KBM-7 (cell line): ENCODE measurements at regions not wholly inside any gene's neighbourhood (a gene's known extent, or its start where the extent isn't known, plus 50 kb on each side); places are given as distances from the start of the nearest gene placed in this dataset.

Experiments
- DNase-seq: peaks from one replicate; pipeline ENCODE4 v3.0.0-alpha.2; 2015
- in situ Hi-C: fragments of 300-500 bp; cut with MboI; formaldehyde crosslinking; loops from 2 replicates; pipeline ENCODE4 v1.14.3; 2020; ENCODE audit warnings: low sequenced_read_pairs, low pct_unique_long_range_greater_than_20kb, mixed read lengths

DNA sequence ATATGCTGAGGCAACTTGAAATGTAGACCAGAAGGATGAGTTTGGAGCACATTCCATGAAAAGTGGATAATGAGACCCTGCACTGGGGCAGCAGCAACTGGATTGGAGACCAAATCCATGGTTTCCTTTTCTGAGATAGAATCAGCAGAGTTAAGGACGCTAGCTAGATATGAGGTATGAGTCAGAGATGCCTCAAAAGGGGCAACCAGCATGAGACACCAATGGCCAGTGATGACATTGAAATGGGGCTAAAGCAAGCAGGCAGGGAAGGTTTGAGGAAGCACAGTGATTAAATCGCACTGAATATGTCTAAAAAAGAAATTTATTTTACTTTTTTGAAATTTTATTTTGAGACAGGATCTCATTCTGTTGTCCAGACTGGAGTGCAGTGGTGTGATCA is 802.4 kb downstream of the TFAP2A start:
- in situ Hi-C loops, result no loop called here
- no peak for DNase-seq

DNA sequence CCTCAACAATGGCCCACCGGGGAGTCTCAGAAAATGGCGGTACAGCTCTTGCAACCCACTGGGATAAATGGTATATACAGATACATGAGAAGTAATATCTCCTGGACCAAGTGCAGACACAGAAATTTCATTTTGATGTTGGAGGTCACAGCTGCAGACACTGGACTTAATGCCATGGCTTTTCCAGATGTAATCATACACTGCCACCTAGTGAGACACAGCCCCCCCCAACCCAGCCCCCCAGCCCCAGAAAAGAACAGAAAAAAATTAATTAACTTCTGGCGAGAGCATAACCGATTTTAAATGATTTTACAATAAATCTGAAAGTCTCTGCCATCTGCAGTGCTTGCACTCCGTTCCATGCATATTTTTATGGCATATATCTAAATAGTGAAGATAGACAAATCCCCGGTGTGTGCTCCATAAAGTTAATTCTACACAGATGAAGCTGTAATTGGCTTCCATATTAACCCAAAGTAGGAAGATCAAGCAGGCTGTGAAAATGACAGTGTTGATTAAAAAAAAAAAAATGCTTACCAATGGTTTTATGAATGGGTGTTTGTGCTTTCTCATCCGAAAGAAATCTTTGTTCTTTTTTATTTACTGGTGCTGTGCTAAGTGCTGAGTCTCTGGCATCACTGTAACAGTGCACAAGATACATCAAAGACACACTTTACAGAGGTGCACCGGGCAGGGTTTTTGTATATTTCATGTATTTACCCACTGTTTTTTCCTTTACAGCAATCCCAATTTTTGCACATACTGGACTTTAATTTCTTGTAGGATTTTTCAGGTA is 804.1 kb downstream of the TFAP2A start:
- no peak for DNase-seq
- in situ Hi-C loops, result no loop called here

DNA sequence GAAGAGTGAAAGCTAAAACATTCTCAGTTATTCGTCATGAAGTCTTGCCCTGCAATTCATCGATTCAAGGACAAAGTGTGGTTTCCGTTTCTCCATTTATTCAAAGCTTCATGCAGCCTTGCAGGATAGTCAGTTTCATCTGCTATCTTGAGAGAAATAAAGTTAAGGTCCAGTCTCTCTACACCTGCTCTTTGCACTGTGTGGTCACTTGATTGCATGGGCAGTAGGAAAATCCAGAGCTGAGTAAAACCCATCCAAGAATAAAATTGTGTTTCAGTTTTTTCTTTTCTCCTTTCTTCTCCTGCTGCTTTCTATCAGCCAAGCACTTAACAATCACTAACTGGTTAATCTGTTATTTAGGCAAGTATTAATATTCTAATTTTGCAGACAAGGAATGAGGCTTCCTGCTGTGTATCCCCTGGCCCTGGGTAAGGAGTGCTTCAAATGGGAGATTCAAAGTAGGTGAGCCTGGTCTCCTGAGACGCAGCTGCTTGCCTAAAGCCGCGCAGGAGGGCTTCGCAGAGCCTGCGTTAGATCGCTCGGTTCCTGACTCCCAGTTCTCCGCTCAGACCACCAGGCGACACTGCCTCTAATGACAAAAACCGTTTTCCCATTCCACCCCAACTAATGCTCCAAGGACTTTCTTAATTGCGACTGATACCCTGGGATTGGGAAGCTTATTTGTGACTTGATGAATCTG is 808.3 kb downstream of the TFAP2A start:
- no peak for DNase-seq
- in situ Hi-C loops, result no loop called here

DNA sequence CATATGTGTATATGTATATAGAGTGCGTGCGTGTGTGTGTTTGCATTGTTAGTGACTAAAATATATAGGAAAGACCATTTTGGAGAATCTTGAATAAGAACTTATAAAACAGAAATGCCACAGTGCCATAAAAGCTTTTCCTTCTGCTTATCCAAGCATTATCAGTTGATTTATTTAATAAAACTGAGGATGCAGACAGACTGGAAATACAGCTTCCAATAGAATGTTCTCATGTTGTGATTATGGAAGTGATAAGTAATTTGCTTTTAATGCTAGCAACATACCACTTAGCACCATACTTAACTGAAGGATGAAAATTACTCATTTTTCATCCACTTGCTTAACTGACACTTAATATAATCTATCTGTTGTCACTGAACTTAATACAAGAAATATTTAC is 820.1 kb downstream of the TFAP2A start:
- no peak for DNase-seq
- in situ Hi-C loops, result no loop called here

DNA sequence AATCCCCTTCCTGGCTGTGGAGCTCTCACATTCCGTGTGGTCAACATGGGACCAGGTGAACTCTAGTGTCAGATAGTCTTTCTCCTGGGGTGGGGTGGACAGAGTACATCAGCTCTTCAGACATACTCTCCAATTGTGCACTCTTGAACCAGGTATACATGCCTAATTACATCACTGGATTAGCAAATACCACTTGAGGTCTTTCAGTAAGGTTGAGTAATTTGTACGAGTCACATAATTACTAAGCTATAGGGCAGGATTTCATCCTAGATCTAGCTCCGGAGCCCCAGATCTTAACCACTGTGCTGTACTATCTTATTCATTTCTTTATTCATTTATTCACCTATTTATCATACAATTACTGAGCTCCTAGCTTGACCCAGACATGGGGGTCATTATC is 821.3 kb downstream of the TFAP2A start:
- in situ Hi-C loops, result no loop called here

DNA sequence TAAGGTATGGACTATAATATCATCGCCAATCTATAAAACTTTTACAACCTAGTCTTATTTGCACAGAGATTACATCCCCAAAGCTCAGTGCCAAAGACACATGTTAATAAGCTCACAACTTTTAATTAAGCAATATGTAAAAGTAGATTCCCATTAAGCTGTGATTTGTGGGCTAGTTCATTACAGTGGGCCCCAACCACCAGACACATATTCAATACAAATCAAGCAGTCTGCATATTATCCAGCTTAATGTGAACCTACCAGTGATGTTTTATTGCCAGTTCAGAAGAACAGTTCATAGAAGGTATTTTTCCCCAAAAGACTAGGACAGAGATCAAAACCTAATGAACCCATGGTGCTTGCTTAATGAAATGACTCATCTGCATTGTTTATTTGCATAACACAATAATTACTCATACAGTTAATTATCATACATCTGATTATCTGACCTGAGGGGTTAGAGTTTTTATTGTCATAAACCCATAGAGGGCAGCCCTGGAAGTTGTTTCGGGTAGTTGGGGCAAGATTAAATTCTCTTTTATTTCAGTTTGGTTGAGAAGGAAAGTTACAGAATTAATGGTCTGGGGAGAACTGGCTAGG is 831.0 kb downstream of the TFAP2A start:
- no peak for DNase-seq

More for the DNA sequence above, 821.3 kb downstream of the TFAP2A start:
- DNase-seq, result no peak

DNA sequence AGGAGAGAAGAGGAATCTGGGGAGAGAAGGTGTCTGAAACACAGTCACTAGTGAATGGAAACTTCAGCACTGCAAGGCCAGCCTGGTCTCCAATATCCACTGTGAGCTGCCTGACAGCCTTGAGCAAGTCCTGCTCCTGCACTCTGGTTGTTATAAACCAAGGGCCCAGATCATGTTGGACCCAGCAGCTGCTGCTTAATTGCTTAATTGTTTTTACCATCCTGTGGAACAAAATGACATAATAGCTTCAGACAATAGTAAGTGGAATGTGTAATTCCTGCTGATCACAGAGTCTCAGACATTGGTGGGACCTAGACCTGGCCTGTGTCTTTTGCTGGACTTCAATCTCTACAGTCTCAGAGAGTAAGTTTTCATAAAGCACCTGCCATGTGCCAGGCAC is 833.7 kb downstream of the TFAP2A start:
- no peak for DNase-seq
- in situ Hi-C loops, result no loop called here

More for the DNA sequence above, 831.0 kb downstream of the TFAP2A start:
- in situ Hi-C loops, result no loop called here

DNA sequence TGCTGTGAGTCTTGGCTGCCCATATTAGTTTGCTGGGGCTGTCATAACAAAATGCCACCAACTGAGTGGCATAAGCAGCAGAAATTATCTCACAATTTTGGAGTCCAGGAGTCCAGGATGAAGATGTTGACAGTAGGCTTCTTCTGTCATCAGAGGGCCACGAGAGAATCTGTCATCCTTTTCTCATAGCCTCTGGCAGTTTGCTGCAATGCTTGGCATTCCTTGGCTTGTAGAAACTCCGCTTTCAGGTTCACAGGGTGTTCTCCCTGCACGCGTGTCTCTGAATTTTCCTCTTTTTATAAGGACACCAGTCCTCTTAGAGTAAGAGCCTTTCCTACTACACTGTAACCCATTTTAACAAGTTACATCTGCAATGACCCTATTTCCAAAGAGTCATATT is 838.4 kb downstream of the TFAP2A start:
- in situ Hi-C loops, result no loop called here
- no peak for DNase-seq

DNA sequence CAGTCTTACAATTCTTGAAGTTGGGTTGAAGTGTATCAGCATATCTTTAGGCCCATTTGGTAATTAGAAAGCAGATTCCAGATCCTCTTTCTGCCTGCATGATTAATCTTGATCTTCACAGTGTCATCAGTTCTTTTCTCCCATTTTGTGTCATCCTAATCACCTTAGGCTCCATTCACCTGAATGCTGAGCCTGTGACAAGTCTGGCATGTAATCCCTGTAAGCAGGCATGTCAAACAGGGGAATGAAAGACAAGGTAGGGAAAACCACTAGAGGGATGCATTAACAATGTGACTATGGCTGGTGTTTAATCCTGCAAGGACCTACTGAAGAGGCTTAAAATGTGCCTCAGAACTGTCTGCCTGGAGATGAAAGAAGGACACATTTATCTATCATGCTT is 848.8 kb downstream of the TFAP2A start:
- in situ Hi-C loops, result no loop called here
- DNase-seq, result no peak

DNA sequence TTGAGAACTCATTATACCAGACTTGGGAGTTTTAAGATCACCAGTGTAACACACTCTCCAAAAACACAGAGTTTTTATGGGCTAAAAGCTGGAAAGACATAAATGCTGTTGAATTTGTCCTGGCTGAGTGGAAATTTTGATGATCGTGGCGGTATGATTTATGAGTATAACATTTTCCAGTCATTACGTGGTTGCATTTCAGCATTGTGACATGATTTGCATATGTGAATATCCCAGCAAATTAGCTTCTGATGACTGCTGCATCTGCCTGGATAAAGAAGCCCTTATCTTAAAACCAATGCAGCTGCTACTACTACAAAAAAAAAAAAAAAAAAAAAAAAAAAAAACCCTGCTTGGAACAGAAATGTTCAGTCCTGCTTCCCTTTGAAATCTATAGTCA is 850.9 kb downstream of the TFAP2A start:
- DNase-seq, result no peak
- in situ Hi-C loops, result no loop called here

DNA sequence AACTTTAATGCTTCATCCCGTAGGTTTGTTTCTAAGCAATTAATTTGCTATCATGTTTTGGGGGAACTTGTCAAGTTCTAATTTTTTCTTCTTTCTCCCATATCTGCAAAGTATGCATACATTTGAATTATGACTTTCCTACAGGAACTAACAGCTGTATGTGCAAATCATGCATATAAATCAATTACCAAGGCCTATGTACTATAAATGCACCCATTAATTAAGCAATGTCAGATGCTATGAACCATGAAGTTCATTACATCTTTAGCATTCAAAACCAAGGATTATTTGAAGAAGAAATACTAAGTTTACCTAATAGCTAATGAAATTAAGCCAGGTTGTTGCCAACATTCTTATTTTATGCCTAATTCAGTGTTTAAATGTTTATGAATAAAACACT is 851.3 kb downstream of the TFAP2A start:
- in situ Hi-C loops, result no loop called here
- no peak for DNase-seq

DNA sequence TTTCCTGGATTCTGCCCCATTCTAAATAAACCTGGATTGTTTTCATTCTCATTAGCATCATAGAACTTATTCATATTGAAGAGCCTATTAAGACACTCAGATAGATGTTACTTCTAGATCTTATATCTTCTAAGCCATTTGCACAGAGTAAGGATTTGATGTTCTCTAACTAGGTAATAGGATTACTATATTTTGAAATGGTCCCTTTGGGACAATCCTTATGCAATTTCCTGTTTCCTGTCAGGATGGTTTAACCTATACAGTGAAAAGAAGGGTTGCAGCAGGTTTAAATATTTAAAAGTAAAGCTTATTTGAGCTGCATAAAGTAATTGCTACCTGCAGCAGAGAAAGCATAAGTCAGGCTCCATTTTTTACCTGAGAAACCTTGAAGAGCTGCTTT is 860.1 kb downstream of the TFAP2A start:
- DNase-seq, result no peak

DNA sequence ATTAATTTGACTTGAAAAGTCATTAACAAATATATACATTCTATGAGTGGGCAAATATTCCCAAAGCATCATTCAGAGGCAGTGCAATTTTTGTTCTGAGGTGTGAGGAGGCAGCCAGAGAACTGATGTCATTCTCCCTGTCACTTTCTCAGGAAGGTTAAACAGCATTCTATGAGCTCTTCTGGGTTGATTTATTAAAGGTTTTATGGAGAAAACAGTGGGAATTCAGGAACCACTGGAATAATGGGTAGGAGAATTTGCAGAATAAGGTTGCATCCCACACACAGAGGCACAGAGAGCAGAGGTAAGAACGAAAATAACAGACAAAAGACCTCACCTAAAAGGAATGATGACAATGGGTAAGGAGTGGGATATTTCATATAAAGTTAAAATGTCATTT is 860.6 kb downstream of the TFAP2A start:
- DNase-seq, result no peak

More for the DNA sequence above, 860.1 kb downstream of the TFAP2A start:
- in situ Hi-C loops, result no loop called here

DNA sequence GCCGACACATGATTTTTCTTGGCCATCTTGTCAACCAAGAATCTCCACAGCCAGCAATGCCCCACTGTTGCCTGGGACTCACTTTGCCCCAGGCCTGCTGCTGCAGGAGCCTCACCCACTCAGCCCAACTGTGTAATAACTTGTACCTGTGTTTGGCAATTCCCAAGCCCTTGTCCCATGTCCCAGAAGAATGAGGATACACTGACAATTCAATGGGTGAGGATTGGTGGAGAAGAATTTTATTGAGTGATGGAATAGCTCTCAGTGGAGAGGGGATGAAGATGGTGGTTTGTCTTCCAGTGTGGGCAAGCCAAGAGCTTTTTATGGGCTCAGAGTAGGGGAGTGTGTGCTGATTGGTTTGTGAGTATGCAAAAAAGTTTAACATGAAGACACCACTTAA is 861.9 kb downstream of the TFAP2A start:
- in situ Hi-C loops, result no loop called here
- DNase-seq, result no peak

More for the DNA sequence above, 860.6 kb downstream of the TFAP2A start:
- in situ Hi-C loops, result no loop called here

DNA sequence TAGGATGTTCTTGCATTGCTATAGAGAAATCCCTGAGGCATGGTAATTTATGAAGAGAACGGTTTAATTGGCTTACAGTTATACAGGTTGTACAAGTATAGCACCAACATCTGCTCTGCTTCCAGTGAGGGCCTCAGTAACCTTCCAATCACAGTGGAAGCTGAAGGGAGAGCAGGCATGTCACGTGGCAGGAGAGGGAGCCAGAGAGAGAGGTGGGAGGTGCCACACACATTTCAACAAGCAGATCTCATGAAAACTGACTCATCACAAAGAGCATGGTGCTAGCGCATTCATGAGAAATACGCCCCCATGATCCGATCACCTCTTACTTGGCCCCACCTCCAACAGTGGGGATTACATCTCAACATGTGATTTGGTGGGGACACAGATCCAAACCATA is 871.2 kb downstream of the TFAP2A start:
- in situ Hi-C loops, result no loop called here
- no peak for DNase-seq

DNA sequence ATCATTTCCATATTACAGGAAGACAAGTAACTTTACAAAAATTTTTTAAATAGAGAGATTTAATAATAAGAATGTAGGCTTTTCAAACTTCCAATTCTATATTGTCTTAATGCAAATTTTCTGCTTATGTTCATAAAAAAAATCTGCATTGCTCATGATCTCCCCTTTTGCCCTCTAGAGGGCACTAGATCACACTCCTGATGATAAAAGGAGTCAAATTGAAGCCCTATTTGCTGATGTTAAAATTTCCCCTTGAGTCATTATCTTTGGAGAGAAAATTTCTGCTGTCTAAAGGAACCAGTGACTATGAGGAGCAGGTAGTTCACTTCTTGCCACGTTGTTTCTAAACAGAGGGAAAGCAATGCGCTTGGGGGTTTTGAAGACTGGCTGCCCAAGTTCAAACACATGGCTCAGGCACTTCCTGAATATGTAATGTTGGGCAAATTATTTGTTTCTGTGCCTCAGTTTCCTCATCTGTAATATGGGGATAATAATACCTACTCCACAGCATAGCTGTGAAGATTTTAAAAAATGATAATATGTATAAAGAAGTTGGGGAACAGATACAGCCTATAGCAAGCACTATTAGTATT is 874.2 kb downstream of the TFAP2A start:
- in situ Hi-C loops, result no loop called here
- DNase-seq, result peak; percentile 48

DNA sequence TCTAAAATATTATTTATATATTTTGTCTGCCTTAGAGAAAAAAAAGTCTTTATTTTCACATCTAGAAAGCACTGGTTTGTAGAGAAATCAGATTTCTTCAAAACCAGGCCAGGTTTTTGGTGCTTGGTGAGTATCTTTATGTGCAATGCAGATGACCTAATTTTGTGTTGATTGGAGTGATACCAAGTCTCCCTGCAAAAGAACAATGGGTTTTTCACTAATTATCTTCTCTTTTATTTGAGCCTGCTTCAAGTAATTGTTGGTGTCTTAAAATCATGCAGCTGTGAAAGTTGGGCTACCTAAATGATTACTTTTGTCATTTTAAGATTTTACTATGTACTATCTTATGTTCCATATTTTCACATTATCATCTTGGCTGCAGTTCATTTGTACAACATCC is 874.7 kb downstream of the TFAP2A start:
- DNase-seq, result no peak
- in situ Hi-C loops, result no loop called here

DNA sequence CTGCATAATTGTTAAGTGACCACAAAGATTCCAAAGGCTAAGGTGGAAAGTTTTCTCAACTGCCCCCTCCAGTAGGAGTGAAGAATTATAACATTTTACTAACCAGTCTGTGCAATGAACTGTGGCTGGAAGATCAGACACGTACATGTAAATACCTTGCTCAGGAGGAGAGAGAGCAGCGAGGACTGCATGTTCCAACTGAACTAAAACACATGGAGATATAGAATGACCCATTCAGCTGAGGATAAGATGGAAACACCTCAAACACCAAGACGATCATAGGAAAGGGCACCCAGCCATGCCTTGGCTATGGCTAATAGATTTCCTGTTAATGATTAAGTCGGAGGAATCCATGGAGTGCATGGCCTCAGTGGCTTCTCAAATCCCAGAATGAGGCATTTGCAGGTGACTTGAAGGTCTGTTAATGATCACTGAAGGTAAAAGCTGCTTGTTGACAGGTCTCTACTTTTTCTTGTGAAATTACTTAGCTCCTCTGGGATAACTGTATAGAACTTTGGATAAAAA is 875.6 kb downstream of the TFAP2A start:
- in situ Hi-C loops, result no loop called here
- no peak for DNase-seq

DNA sequence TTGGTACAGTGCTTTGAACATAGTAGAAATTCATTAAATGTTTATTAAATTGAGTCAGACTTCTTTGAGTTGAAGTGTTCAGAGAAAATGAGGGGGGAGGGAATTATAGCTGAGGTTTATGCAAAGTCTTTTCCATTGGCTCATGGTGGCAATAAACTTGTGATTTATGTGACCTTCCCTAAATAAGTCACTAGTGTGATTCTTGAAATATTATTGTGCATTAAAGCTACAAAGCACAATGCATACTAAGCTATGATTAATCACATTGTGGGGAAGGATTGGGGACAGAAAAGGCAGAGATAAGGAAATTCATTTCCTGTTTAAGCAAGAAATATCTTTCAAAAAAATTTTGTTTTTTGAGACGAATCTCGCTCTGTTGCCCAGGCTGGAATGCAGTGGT is 877.5 kb downstream of the TFAP2A start:
- no peak for DNase-seq
- in situ Hi-C loops, result no loop called here

DNA sequence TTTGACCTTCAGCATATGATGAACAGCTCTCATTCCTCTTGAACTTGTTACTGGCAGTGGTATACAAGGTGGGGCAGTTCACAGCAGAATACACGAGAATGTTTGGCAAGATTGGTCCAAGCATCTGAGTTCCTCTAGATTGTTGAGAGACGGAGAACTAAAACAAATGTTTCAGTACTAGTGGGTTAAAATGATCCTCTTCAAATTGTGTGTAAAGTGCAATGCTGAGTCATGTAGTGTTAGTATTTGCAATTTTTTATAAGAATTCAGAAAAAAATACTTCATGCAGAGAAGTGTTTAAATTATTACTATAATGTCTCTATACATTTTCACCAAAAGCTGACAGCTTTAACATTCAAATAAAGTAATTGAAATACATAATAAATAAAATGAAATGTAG is 879.8 kb downstream of the TFAP2A start:
- DNase-seq, result no peak
- in situ Hi-C loops, result no loop called here
